ENCODE measurements at regions not wholly inside any gene's neighbourhood (a gene's known extent, or its start where the extent isn't known, plus 50 kb on each side); places are given as distances from the start of the nearest gene placed in this dataset.
"Not testable (repeated sequence)": the region's sequence is repeated elsewhere in the genome, so short reads cannot be mapped to it uniquely, and the experiment has no call there.

DNA sequence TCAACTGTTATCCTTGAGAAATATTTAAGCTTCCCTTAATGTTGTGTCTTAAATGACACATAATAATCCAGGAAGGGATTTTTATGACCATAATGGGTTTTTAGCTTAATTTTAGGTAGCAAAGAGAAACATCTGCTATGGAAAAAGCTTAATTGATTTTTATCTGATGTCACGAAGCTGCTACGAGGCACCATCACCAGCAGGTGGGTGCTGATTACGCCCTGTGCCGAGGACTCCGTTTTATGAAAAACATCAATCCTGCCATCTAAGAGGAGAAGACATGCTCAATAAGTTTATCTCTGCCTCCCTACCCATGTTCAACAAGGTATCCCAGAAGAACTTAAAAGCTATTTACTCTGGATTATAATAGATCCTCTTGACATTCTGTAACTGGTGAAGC is 280.6 kb upstream of the ZFP42 start:
- DNase-seq: no peak

- no peak for DNase-seq
Measured at GRCh38 chr4:187715466-187715865, 280.1 kb upstream of the ZFP42 start.

- DNase-seq: no peak
Measured at GRCh38 chr4:187724456-187724855, 271.1 kb upstream of the ZFP42 start.

DNA sequence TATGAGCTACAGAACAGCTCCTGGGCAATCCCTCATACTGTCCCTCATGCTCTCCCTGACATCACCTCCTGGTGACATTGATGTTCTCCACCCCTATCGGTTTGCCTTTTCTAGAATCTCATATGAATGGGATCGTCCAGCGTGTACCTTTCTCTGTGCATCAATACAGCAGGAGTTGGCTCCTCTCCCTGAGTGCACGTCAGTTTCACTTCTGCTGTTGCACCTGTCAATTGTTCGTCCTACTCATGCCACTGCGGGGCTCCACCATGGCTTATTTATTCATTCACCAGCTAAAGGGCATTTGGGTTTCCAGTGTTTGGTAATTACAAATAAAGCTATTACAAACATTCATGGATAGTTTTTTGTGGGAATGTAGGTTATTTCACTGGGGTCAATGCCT is 269.1 kb upstream of the ZFP42 start:
- no peak for DNase-seq

DNA sequence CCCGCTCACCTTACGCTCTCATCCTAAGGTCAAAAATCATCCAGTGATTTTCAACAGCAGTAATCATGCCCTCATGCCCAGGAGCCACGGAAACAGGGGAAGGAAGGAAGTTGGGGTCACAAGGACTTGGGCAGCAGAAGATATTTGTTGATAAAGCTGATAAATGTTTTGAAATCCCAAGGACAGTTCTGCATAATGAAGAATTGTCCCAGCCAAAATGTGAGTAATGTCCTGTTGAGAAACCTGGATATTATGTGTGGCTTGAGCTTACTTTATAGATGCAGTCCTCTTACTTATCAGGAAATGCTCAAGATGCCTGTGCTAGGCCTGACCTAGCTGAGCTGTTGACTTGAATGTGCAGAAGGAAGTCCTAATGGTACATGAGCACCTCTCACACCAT is 263.0 kb upstream of the ZFP42 start:
- no peak for DNase-seq

- DNase-seq: no peak
Measured at GRCh38 chr4:187739771-187740170, 255.8 kb upstream of the ZFP42 start.

GRCh38 chr4:187744911-187745310 is 250.7 kb upstream of the ZFP42 start:
- no peak for DNase-seq

DNA sequence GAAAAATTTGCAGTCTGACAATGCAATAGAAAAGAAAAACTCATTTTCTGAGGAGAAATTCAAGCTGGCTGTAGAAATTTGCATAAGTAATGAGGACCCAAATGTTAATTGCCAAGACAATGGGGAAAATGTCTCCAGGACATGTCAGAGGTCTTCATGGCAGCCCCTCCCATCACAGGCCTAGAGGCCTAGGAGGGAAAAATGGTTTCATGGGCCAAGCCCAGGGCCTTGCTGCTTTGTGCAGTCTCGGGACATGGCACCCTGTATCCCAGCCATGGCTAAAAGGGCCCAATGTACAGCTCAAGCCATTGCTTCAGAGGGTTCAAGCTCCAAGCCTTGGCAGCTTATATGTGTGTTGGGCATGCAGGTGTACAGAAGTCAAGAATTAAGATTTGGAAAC is 244.9 kb upstream of the ZFP42 start:
- not testable (repeated sequence) for DNase-seq

DNA sequence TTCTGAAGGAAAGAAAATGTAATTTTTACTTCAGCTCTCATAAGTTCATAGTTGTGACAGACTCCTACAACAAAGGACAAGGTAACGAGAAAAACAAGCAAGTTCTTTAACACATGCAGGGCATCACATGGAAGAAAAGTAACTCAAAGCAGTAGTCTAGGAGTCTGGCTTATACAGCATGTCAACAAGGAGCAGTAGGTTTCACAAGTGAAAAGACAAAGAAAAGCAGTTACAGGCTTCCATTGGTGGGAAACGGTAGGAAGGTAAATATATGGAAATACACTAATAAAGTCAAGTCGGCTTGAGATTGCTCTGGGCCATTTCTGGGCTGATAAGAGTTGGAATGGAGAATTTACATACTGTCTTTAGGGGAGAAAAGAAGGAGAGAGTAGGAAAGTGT is 228.4 kb upstream of the ZFP42 start:
- DNase-seq: no peak

DNA sequence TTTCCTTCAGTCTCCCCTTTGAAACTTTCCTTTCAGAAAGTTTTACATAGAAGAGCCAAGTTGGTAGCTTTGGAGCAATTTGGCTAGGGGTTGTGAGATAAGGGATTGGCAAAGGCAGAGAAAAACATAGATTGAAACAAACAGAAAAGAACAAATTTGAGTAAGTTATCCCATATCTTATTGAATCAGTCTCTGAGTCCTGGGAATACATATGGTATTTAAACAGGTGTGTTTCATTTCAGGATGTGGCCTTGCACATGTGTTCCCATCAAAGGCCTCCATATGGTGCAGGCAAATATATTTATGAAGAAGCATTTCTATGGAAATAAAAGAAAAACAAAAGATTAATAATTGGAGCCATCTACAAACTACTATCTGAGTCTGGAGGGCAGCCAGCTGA is 227.9 kb upstream of the ZFP42 start:
- DNase-seq: no peak

DNA sequence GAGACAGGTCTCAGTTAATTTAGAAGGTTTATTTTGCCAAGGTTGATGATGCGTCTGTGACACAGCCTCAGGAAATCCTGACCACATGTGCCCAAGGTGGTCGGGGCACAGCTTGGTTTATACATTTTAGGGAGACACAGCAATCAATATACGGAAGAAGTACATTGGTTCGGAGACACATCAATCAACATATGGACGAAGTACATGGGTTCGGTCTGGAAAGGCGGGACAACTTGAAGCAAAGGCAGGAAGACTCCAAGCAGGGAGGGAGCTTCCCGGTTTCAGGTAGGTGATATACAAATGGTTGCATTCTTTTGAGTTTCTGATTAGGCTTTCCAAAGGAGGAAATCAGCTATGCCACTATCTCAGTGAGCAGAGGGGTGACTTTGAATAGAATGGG is 225.2 kb upstream of the ZFP42 start:
- no peak for DNase-seq

GRCh38 chr4:187777954-187778353 is 217.6 kb upstream of the ZFP42 start:
- DNase-seq: no peak

- DNase-seq: no peak
Measured at GRCh38 chr4:187780070-187780469, 215.5 kb upstream of the ZFP42 start.

- DNase-seq: no peak
Measured at GRCh38 chr4:187782286-187782824, 213.2 kb upstream of the ZFP42 start.

DNA sequence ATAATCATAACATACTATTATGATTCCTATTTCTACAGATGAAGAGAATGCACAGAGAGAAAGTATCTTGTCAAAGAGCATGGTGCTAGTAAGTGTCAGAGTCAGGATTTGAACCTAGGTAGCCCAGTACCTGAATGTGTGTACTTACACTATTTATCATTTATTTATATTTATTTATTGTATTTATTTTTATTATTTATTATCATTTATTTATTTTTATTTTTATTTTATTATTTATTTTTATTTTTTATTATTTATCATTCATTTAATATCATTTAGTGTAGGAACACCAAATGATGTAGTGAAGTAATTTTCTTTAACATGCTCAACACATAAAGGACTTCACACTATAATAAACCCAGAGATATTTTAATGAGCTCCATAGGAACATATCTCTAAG is 209.4 kb upstream of the ZFP42 start:
- no peak for DNase-seq

DNA sequence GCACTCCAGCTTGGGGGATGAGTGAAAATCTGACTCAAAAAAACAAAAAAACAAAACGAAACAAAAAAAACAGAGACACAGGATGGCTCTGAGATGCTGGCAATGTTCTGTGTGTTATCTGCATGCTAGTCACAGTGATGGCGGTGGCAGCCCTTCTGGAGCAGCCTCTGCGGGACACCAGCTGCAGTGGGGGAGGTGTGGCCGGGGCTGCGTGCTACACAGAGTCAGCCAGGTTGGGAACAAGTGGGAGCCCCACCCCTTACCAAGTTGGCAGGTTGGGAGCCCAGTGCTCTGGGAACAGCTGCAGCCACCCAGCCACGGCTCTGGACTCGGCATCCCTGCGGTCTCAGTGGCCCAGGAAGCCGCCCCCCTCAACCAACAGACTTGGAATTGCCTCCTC is 206.5 kb upstream of the ZFP42 start:
- DNase-seq: no peak

GRCh38 chr4:187795737-187796136 is 199.8 kb upstream of the ZFP42 start:
- no peak for DNase-seq

DNA sequence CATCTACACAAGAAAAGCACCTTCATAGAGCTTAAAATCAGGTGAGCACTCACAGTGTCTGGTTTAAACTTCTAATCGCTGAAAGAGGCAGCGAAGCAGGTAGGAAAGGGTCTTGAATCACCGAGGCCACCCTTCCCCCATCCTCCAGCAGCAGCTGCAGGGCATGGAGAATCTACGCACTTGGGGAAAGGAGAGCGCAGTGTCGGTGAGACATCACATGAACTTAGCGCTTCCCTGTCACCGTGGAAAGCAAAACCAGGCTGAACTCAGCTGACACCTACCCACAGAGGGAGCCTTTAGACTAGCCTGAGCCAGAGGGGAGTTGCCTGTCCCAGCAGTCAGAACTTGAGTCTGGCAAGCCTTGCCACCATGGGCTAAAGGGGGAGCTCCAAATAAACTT is 197.2 kb upstream of the ZFP42 start:
- DNase-seq: no peak

GRCh38 chr4:187799735-187800134 is 195.8 kb upstream of the ZFP42 start:
- no peak for DNase-seq

GRCh38 chr4:187811591-187811990 is 184.0 kb upstream of the ZFP42 start:
- no peak for DNase-seq

DNA sequence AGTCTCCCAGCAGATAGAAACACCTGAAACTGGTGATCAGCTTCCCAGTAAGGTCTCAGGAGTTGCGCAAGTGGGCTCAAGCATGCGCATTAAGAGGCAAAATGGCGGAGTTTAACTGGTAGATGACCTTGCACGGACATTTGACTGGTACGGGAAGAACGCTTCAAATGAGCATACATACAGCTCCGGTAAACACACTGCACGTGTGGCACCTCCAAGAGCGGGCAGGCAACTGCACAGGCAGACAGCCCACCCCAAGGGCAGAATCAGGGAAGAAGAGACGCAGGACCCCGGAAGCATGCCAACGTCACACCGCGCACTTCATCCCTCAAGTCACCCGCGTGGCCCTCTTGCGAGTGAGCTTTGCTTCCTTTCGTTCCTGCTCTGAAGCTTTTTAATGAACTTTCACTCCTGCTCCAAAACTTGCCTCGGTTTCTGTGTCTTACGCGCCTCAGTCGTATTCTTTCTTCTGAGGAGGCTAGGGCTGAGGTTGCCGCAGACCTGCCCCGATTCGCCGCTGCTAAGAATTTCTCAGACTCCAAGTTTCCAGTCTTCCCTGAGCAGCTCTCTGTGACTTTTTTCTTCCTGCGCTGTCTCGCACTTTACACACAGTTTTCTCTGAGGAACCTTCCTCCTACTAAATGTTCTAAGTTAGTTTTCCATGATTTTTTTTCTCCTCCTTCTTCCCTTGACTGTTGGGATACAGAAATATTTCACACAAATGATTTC is 180.7 kb upstream of the ZFP42 start:
- DNase-seq: no peak

DNA sequence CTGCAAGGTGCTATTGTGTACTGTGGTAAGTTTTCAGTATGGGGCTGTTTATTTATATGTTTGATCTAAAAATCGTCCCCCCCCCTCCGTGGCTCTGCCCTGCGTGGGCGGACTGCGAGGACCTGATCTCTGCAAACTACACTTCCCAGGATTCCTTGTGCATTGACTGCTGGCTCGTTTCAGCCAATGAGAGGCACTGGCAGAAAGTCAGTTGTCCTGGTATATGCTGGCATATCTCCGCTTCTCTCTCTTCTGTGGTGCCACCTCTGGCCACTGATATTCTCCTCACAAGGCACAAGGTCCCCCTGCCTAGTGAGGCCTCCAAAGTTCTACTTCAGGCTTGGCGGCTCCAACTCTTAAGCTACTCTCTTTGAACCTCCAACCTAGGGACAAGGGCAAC is 168.8 kb upstream of the ZFP42 start:
- DNase-seq: no peak

- no peak for DNase-seq
Measured at GRCh38 chr4:187827631-187828030, 167.9 kb upstream of the ZFP42 start.

DNA sequence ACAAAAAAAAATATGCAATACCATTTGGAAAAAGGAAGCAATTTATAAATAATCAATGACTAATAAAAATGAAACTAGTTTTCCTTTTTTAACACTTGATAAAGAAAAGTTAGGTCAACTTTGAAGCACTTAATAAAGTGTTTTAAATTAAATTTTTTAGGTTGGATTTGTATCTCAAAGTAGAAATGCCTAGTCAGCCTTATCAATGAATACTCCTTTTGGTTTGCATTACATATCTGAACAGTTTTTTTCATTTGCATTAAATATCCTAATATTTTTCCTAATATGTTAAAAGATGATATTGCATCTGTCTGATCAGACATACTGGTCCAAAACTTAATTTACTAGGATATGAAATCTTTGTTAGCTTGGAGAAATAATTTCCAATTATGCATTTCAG is 155.8 kb upstream of the ZFP42 start:
- no peak for DNase-seq

DNA sequence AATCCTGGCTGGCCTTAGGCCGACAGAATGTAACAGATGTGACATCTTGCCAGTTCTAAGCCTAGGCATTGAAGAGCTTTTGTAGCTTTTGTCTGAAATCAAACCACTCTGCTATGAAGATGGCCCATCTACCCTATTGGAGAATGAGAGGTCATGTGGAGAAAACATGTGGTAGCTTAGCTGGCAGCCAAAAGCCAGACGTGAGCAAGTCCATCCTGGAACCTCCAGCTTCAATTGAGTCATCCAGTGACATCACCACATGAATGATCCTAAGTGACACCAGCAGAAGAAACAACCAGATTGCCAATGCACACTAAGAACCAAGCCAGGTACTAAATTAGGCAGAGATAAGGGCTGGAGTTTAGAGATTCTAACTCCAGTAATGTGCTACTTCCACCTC is 154.8 kb upstream of the ZFP42 start:
- no peak for DNase-seq

All from CD4-positive, alpha-beta T cell treated with Interleukin-4 for 1 hour (primary cell).